ENCODE measurements at regions not wholly inside any gene's neighbourhood (a gene's known extent, or its start where the extent isn't known, plus 50 kb on each side); places are given as distances from the start of the nearest gene placed in this dataset.

GRCh38 chr19:13665125-13665905, 99.0 kb upstream of the MRI1 start:
- TF ChIP-seq CTCF (conservative IDR thresholded peaks at IDR 0.05; ENCODE audit: low read depth, low read length): no peak
- TF ChIP-seq EZH2 (IDR thresholded peaks at IDR 0.05; ENCODE audit: borderline replicate concordance, low read depth, low read length, poor library complexity, severe bottlenecking): no peak
